GM12874 (cell line): ENCODE measurements at regions not wholly inside any gene's neighbourhood (a gene's known extent, or its start where the extent isn't known, plus 50 kb on each side); places are given as distances from the start of the nearest gene placed in this dataset.

Experiments
- TF ChIP-seq, protein P1 (sequence below): IDR thresholded peaks from 2 replicates; pipeline ENCODE4 v1.5.1; 2011; ENCODE audit warnings: low read depth, mild to moderate bottlenecking, control low read depth, low read length, moderate library complexity; ENCODE audit not compliant: insufficient read depth

DNA sequence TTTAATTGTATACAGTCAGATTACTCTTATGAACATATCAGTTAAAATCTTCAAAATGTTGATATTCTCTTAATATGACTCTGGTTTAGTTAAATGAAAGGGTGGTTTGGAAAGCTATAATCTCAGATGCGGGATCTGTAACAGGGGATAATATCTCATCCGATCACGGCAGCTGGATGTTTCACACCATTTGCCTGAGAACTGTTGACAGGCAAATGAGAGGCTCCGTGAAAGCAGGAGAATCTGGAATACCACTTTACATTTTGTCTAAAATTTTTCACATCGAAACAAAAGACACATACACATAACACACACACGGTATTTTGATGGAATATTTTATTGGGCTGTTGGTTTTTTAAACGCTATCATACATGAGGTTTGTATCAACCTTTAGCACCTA, 518.6 kb upstream of the SLC39A10 start:
- TF ChIP-seq, protein P1, sequence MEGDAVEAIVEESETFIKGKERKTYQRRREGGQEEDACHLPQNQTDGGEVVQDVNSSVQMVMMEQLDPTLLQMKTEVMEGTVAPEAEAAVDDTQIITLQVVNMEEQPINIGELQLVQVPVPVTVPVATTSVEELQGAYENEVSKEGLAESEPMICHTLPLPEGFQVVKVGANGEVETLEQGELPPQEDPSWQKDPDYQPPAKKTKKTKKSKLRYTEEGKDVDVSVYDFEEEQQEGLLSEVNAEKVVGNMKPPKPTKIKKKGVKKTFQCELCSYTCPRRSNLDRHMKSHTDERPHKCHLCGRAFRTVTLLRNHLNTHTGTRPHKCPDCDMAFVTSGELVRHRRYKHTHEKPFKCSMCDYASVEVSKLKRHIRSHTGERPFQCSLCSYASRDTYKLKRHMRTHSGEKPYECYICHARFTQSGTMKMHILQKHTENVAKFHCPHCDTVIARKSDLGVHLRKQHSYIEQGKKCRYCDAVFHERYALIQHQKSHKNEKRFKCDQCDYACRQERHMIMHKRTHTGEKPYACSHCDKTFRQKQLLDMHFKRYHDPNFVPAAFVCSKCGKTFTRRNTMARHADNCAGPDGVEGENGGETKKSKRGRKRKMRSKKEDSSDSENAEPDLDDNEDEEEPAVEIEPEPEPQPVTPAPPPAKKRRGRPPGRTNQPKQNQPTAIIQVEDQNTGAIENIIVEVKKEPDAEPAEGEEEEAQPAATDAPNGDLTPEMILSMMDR: no peak

DNA sequence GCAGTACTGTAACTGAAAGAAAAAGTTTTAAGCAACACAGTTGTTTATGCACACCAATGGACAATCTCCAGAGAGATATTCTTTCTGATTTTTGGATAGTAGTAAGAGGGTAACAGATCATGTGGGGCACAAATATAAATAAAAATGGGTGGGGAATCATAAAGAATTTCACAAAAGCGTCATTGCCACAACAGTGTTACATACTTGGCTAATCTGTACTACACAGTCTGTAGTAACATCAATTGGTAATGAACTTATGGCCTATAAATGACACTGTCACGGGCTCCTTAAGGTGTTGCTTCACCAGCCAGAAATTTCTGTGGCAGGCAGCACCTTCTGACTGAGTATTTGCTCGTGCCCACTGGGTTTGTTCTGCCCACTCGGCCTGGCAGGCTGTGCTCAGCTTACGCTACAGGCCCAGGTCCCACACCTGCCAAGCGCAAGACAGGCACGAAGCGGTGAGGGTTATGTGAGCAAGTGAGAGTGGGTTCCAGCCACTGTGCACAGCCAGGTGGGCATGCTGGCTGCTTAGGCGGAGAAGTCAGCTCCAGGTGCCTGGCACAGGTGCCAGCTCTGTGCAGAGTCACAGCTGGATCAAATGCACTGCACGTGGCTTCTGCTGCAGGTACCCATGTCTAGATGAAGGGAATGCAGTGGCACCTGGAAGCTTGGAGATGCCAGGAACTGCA, 532.5 kb upstream of the SLC39A10 start:
- TF ChIP-seq, protein P1: no peak

DNA sequence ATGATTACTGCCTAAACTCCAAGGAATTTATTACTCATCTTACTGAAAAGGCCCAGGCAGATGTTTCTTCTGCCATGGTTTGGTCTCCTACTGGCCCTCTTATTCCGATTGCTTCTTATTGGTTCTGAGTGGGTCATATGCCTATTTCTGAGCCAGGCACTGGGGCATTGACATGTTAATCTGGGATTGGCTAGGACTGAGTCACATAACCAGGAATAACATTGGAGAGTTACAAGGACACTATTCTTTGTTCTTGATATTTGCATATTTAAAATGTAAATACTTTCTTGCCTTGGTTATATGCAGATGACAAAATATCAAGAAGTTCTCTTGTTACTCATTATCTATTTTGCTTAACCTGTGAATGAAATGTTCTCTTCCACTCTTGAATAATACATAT, 534.4 kb upstream of the SLC39A10 start:
- TF ChIP-seq, protein P1: no peak

DNA sequence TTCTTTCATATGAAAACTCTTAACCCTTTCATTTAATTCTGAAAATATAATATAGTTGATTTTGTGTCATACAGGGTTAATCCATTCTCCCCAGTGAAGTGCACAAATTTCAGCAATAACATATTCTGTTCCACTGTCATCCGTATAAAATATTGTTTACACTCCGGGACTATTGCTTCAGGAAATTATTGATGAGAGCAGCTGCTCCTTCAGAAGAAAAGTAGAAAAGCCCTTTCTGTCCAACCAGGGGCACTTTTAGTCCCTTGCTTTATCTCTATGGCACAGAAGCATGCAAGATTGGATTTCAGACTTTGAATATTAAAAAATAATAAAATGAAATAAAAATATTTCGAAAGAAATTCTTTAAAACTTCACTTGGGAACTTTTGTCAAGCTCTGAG, 535.7 kb upstream of the SLC39A10 start:
- TF ChIP-seq, protein P1: no peak

DNA sequence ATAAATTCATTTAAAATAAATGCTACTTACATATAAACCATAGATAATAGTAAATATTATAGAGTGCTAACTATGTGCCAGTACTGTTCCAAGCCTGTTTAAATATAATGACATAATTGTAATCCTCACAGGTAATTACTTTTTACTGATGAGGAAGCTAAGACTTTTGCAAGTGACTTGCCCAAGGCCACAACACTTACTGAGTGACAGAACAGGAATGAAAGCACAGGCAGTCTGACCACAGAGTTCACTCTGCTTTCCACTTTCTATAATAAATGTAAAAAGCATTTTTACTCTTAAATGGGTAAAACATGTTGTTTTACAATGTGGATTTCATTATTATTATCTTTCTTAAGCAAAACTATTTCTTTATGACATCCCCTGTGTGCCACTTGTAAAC, 537.8 kb upstream of the SLC39A10 start:
- TF ChIP-seq, protein P1: no peak

DNA sequence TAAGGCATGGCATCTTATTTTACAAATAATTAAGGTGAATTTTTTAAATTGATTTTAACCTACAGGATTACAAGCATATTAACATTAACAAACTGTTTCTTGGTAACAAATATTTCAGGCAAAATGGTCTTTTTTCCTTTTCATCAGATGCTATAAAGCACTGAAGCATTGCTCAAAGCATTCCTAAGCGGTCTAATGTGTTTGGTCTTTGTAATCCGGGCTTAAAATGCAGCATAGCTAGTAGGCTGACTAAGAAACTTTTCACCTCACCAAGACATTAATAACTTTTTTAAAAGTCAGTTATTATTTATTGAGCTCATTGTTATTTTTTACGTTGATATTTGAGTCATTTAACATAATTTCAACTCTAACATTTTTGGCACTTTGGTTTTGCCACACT, 538.8 kb upstream of the SLC39A10 start:
- TF ChIP-seq, protein P1: no peak

DNA sequence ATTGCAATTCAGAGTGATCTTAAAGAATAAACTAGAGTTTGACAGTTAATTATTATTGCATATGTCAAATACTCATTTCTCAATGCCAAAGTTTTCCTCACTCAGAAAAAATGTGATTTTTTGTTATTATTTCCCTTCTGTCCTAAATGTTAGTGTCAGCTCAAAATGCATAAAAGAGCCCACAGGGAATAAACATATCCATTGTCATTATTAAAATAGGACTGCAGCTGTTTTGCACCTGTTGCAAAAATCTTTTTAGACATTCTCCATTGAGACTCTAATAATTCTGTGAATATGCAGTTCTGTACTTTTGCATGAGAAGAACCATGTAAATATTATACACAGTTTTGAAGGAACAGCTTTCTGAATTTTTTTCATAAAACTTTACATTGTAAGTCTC, 540.0 kb upstream of the SLC39A10 start:
- TF ChIP-seq, protein P1: no peak
